HG02884 (cell line): ENCODE measurements at regions not wholly inside any gene's neighbourhood (a gene's known extent, or its start where the extent isn't known, plus 50 kb on each side); places are given as distances from the start of the nearest gene placed in this dataset.

Experiments
- ATAC-seq: cut with Tn5 transposase; IDR thresholded peaks from one replicate; pipeline ENCODE4 v1.9.1; 2021; ENCODE audit warnings: mild to moderate bottlenecking, moderate library complexity; ENCODE audit not compliant: unreplicated experiment

GRCh38 chr4:173932701-173933100 is 350.8 kb downstream of the FBXO8 start:
- ATAC-seq: no peak

DNA sequence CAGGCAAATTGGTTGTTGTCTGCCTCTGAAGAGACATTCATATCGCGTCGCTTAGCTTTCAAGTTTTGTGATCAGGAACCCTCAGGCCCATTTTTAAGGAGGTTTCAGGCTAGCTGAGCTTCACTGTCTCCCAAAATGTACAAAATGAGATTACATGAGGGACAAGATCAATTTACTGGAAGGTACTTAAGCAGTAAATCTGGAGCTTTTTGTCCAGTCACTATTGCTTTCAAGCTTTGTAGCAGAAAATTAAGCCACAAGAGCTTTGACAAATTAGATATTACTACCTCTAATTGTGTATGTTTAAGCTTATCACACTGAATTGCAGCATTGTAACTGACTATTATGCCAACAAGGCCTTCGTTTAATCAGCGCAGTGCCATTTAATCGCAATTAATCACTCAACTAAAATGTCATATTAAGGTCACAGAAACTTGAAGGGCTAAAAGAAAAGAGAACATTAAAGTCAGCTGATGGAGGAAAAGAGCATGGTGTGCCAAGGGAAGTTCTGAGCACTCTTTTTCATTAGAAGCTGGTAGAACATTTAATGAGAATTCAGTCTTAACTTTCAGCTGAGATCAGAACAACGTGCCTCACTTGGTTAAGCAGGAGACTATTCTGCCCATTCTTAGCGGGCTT is 353.0 kb downstream of the FBXO8 start:
- no peak for ATAC-seq

- ATAC-seq: no peak
These were observed 353.5 kb downstream of the FBXO8 start for GRCh38 chr4:173929921-173930320.

GRCh38 chr4:173924561-173924960 is 358.9 kb downstream of the FBXO8 start:
- peak; percentile 80 for ATAC-seq

GRCh38 chr4:173919861-173920260 is 363.6 kb downstream of the FBXO8 start:
- no peak for ATAC-seq

DNA sequence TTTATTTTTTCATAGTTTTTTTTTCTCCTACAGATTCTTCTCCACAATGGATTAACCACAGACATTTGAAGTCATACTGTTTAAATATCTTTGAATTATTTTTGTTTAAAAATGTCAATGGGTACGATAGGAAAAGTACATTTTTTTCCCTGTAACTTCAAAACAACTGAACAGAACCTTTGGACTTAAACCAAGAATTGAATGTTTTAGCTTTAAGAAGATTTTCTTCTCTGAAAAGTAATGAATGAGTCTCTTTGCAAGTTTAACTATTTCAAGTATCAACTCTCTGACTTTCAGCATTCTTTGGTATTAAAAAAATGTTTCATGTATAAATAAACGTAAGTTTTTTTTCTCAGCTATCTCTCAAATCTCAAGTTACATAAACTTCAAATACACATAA is 364.3 kb downstream of the FBXO8 start:
- ATAC-seq: no peak

GRCh38 chr4:173917255-173917960 is 366.1 kb downstream of the FBXO8 start:
- ATAC-seq: no peak

- ATAC-seq: no peak
These were observed 370.0 kb downstream of the FBXO8 start for GRCh38 chr4:173913496-173913895.

GRCh38 chr4:173912384-173912783 is 371.1 kb downstream of the FBXO8 start:
- ATAC-seq: no peak

DNA sequence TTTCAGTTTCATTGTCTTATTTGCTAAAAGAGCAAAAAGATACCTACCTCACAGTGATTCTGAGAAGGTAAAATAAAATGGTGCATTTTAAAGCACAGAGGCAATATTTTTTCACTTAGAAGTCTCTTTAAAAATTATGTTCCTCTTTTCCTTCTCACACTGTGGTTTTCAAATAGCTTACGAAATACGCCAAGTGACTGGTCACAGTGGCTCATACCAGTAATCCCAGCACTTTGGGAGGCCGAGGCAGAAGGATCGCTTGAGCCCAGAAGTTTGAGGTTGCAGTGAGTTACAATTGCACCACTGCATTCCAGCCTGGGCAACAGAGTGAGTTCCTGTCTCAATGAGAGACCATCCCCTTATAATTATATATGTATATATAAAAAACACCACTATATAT is 372.6 kb downstream of the FBXO8 start:
- no peak for ATAC-seq

GRCh38 chr4:173909294-173909693 is 374.2 kb downstream of the FBXO8 start:
- no peak for ATAC-seq

GRCh38 chr4:173899813-173900212 is 369.8 kb upstream of the HAND2 start:
- ATAC-seq: no peak

GRCh38 chr4:173891072-173891471 is 361.0 kb upstream of the HAND2 start:
- ATAC-seq: no peak

DNA sequence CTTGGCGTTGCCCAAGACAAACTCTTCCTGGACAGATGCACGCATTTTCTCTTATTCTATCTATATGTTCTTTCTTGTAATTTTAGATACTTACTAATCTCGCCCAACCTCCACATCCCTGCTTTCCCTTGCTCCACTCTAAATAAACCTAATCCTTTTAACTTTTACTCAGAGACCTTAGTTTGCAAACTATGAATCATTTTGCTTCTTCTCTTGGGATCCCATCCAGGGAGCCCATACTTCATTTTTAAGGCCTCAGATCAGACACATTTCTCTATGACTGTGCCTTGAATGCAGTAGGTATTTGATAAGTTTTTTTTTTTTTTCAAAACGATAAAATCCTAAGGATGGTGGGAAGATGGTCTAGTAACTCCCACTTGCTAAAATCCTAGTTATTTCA is 353.8 kb upstream of the HAND2 start:
- no peak for ATAC-seq

GRCh38 chr4:173880897-173881296 is 350.9 kb upstream of the HAND2 start:
- no peak for ATAC-seq

DNA sequence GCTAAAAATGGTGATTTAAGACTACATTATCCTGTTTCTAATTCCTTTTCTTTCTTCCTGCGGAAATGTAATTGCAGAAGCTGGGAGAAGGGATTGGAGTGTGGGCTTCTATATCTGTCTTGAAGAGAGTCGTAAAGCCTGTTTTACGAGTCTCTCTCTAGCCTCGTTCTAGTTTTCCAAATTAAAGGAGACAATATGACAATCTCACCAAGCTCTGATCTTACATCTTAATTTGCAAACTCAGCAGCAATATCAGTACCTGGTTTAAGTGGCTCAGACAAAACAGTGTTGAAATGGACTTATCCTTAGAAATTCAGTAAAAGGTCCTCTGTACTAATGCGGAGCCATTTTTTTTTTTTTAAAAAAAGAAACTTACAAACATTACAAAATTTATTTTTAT is 349.5 kb upstream of the HAND2 start:
- no peak for ATAC-seq

DNA sequence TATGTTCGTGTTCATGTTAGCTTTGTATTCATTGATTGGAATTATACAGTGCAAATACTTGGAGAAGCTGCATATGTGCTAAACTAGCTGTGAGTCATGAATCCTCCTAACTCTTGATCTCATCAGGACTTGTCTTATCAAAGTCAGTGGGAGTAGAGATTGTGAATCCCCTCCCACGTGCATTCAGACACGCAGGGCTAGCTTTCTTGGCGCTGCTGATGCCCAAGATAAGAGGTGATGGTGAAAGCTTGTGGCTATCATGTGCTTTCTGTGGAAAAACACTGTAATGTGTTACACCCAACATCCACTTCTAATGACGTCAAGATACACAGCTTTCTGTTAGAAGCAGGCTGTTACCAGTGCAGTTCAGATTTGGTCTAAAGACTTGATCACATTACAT is 348.7 kb upstream of the HAND2 start:
- no peak for ATAC-seq

DNA sequence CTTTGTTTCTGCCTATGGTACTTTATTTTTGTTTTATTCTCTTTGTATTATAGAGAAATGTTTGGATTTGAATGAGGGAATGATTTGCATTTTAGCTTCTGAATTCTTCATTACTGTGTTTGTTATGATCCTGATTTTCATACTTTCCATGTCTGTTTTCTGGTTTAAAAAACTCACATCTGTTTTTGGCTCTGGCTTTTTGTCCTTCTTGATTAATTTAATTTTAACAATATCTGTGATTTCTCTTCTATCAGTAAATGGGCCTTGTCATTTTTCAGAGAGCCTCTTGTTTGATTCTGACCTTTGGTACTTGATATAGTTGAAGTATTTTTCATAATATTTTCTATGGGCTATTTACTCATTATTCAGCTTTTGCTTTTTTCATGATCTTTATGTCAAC is 341.6 kb upstream of the HAND2 start:
- no peak for ATAC-seq

- no peak for ATAC-seq
These were observed 336.4 kb upstream of the HAND2 start for GRCh38 chr4:173866322-173867026.

DNA sequence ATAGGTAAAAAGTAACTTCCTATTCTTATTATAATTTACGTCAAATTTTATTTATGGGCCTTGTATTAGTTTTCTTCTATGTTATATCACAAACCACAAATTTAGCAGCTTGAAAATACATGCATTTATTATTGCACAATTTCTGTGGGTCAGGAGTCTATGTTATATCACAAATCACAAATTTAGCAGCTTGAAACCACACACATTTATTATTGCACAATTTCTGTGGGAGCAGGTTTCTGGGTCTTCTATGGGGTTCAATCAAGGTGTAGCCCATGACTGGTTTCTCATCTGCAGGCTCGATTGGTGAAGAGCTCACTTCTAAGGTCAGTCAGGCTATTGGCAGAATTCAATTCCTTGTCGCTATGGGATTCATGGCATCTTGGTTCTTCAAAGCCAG is 332.7 kb upstream of the HAND2 start:
- no peak for ATAC-seq

DNA sequence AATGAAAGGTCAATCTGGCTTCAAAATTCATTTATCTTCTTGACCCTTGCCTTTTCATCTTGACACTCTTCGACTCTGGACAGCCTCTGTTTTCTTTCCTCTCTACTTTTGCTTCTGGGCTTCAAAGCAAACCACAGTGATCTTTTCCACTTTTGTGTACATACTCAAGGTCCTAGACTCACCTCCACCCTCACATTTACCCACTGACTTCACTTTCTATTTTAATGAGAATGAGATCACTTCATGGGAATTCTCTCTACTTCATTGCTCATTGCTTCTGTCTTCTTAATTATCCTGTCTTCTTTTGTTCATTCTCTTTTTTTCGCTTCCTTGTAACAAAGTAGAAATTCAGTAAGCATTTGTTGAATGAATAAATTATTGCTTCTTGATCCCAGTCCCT is 330.1 kb upstream of the HAND2 start:
- no peak for ATAC-seq

DNA sequence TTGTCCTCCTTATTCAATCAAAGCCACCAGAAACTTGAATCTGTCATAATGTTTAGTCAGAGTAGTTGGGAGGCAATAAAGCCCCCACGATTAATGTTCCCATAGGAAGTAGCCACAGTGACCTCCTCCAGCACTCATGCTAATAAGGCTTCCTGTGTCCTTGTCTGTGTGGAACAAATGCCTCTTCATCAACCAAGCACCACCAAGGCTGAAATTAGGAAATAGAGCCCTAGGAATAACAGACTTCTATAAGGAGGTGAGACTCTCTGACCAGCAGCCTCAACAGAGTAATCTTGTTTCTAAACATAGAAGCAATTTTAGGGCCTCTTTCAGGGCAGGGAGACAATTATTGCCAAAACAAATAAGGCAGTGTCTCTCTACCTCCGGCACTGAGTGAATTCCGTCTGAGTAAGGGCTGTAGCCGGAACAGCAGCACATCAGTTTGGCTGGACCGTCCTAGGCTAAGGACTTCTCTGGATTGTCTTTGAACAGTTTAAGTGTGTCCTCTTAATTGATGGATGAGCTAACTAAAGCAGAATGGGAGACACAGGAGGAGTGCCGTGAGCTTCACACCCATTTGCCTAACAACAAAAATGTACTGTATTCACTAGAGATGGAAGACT is 329.2 kb upstream of the HAND2 start:
- ATAC-seq: no peak
